H1 (cell line): ENCODE measurements at regions not wholly inside any gene's neighbourhood (a gene's known extent, or its start where the extent isn't known, plus 50 kb on each side); places are given as distances from the start of the nearest gene placed in this dataset.

ENCODE experiments used
- CBX5 ChIP-seq: fragments of 300-800, 300-1000 bp; sonication (generic); IDR thresholded peaks from 2 replicates; pipeline ENCODE4 v1.7.1; 2016; ENCODE audit warnings: antibody characterized with exemption, low read length, low read depth
- EP300 ChIP-seq, 2 experiments: IDR thresholded peaks; 1 replicate in 1 of 2; 2 replicates in 1 of 2; pipeline ENCODE4 v1.6.1; 2011 to 2012; ENCODE audit warnings: low read depth in 2 of 2, low read length in 2 of 2, mild to moderate bottlenecking in 2 of 2, borderline replicate concordance in 1 of 2, inconsistent platforms in 1 of 2, moderate library complexity in 1 of 2
- MAFK ChIP-seq: IDR thresholded peaks from 2 replicates; pipeline ENCODE4 v1.6.1; 2012; ENCODE audit warnings: low read depth, mild to moderate bottlenecking, improper control_type of control experiment, low read length
- POLR2AphosphoS5 ChIP-seq: IDR thresholded peaks from 2 replicates; pipeline ENCODE4 v1.6.1; 2011; ENCODE audit warnings: low read depth, low read length
- ZNF274 ChIP-seq: IDR thresholded peaks from 2 replicates; pipeline ENCODE4 v1.7.0; 2012; ENCODE audit warnings: low read length, borderline replicate concordance; ENCODE audit errors: extremely low read depth

- TF ChIP-seq MAFK (no peak), CBX5 (no peak), ZNF274 (no peak), POLR2AphosphoS5 (no peak), EP300 (IDR thresholded peaks at IDR 0.05; ENCODE audit: borderline replicate concordance in 1 of 2, low read depth in 2 of 2, low read length in 2 of 2) (no peak)
Measured at GRCh38 chr9:32886021-32886420, 102.7 kb downstream of the TMEM215 start.
